NCI-H1092 treated with DMSO at 0.1 percent for 48 hours (cell line): ENCODE measurements at regions not wholly inside any gene's neighbourhood (a gene's known extent, or its start where the extent isn't known, plus 50 kb on each side); places are given as distances from the start of the nearest gene placed in this dataset.

Experiments
- DNase-seq: peaks from one replicate; lab custom pipeline; 2025; lab: John Stamatoyannopoulos, UW

DNA sequence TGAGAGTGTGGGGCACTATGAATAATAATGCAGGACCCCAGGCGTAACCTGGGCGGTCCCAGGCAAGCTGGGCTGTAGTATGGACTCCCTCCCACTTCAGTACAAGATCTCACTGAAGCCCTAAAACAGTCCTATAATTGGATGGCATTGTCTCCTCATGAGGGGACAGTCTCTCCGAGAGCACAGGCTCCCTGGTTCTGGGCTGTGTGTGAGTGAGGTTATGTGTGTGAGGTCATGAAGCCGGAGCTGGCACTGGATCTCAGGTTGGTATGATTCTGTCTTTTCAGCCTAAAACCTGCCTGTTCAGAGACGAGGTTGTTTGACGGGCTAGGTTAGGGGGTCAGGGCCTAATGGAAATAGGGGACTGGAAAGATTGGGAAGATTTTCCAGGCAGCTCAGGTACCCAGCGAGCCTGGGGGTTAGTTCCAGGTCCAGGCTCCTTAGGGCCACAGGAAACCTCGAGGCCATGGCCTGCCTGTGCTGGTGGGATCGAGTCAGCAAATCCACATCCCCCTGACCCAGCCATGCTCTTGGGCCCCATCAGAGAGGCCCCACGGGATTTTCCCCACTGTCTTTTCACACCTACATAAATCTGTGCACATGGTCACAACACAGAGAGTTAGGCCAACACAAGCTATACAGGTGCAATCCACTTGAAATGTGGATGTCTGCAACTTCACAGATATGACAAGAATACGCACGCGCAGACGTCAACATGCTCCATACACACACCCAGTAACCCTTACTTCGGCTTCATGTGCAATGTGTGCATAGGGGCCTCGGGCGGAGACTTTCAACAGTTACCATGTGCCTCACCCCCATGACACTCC lies 94.8 kb downstream of the INHBB start:
- DNase-seq, result no peak

DNA sequence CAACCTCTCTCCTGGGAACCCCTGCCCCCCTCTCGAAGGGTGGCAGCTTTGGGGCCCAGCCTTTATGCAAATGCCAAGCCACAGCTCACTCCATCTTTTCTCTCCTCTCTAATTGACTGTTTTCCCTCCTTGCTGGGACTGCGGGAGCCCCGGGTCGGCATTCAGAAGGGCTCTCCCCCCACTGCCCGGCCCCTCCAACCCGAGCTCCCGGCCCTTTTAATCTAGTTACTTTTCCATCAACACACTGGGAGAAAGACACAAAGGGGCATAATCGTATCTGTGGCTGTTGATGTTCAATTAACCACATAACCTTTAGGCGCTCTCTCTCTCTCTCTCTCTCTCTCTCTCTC lies 95.4 kb downstream of the INHBB start:
- no peak for DNase-seq

DNA sequence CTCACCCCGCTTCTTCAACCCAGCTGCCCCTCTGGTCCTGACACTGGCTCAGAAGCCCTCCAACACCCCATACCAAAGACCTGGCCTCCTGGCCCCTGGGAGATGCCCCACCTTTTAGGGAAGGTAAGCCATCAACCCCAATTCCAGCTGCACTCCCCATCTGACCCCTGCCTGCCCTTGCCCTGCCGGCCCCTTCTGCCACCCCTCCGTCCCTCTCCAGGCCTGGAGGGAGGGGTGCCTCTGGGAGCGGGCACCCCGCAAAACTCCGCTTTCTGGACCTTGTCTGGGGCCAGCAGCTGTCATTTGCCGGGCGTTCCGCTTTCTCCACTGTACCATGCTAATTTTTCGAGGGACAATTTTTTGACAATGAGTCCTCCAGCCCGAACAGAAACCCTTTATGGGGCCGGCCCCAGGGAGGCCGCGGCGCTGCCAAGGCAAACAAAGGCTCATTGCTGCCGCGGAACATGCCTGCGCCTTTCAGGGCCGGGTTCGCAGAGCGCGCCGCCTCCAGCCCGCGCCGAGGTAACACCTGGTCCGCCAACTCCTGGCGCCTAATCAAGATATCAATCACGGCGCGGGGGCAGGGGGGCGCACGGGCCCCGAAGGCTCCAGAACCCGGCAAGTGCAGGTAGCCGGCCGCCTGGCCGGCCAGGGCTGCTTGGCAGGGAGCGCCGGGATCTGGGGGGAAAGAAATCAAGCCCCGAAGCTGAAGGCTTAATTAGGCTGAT lies 96.0 kb downstream of the INHBB start:
- DNase-seq, result peak; percentile 77

DNA sequence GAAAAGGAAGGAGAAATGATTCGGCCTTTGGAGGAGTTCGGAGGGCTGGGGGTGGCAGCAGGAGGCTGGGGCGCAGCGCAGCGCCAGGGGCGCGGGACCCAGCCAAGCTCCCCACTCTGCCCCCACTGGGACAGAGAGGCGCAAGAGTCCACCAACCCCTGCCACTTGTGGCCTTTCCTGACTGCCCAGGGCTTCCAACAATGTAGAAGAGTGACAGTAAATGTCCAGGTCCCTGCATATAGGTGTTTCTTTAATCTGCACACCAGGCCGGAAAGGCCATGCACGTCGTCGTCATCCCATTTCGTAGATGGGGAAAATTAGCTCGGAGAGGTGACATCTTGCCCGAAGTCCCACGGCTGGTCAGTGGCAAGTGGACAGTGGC lies 96.6 kb downstream of the INHBB start:
- DNase-seq, result no peak

DNA sequence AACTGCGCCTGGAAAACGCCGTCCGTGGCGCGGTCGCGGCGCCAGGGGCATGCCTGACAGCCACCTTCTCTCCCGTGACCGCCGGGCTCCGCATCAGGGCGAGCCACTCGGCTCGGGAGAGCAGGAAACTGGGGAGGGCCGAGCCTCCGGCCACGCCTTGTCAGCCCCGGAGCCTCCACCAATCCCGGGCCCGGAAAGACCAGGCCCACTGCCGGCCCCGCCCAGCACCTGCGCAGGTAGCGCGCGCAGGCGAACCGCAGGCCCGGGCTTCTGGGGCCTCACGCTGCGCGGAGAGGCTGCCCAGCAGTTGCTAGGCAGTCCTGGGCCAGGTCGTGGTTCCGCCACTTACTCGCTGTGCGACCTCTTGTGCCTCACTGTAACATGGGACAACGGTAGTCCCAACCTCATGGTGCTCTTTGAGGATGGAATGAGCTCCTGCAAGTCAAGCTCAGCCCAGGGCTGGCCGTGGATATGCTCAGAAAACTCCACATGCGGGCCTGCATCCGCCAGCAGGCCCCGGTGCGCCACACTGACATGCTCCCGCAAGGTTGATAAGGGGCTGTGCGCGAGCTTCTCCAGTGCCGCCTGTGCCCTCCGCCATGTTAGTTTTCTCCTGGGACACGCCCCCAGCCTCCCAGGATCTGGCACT lies 97.1 kb downstream of the INHBB start:
- DNase-seq, result no peak

DNA sequence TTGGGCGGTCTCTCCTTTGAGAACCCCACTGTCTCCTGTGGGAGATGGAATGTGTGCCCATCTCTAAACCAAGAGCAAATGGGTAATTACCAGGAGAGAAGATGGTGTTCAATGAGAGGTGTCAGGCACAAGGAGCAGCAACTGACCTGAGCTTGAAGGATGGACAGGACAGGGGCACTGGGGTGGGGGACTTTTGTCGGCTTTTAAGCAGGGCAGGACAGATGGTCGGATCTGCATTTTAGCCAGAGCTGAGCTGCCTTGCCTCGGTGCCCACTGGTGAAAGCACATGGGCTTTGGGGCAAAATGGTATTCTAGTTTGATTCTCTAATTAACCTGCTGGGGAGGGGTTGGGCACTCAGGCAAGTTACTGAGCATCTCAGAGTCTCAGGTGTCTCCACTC lies 98.0 kb downstream of the INHBB start:
- DNase-seq, result no peak

DNA sequence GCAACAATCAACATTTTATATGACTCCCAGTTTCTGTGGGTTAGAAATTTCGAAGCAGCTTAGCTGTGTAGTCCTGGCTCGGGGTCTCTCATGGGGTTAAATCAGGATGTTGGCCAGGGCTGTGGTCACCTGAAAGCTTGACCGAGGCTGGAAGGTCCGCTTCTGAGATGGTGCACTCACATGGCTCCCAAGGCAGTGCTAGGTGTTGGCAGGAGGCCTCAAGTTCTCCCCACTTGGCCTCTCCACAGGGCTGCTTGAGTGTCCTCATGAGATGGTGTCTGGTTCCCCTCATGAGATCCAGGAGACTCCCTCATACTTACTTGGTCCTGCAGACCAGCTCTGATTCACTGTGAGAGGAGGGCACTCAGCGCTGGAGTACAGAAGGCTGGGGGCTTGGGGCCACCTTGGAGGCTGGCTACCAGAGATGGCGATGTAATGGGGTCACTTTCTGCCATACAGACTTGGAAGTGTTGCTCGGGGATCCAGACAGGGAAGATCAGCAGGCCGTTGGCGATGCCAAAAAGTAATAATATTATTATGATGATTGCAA lies 98.8 kb downstream of the INHBB start:
- DNase-seq, result no peak

DNA sequence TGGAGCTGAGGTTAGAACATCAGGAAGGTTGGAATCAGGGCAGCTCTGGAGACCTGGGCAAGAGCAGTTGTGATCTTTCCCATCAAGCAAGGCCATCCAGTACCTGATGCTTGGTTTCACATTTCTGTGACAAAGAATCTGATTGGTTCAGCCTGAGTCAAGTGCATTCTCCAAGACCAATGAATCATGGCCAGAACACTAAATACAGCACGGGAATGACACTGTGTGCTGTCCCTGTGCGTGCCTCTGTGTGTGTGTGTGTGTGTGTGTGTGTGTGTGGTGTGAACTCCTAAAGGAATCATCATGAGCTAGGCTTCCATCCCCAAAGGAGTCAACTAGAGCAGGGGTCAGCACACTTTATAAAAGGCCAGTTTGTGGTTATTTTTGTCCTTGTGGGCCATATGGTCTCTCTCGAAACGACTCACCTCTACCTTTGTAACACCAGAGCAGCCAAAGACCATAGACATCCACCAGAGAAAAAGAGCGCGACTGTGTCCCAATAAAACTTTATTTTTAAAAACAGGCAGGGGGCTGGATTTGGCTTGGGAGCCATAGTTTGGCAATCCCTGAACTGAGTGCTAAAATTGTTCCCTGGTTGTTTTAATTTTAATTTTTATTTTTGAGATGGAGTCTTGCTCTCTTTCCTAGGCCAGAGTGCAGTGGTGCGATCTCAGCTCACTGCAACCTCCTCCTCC lies 99.7 kb downstream of the INHBB start:
- no peak for DNase-seq

DNA sequence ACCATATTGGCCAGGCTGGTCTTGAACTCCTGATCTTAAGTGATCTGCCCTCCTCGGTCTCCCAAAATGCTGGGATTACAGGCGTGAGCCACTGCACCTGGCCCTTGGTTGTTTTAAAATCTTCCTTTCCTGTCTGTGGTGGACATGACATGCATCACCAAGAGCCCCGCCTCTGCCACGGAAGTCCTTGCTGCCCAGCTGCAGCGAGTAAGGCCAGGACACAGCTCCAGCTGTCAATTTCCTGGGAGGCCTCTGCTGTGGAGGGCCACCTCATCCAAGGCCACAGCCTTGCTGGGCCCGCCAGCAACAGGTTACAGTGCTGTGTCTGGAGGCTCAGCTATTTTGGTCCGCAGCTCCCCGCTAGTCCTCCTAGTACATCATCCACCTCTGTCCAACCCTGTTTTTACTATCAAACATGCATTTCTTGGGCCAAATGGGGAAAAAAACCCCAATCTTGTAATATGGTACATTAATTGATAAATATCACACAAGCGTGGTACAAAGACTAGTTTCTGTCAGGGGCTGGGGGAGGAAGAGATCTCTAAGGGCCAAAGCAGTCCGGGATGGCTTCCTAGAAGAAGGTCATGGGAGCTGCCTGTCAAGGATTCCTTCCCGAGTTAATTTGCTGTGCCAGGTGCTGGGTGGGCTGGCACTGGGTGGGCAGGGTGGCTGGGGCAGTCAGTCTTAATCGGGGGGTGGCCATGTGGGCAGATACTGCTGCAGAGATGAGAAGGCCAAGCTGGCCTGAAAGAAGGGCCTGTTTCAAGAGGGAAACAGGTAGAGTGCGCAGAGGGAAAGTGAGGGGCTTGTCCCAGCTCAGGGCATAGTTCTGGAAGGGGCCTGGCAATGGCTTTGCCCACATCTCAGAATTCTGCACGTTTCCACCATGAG lies 100.5 kb downstream of the INHBB start:
- DNase-seq, result no peak

DNA sequence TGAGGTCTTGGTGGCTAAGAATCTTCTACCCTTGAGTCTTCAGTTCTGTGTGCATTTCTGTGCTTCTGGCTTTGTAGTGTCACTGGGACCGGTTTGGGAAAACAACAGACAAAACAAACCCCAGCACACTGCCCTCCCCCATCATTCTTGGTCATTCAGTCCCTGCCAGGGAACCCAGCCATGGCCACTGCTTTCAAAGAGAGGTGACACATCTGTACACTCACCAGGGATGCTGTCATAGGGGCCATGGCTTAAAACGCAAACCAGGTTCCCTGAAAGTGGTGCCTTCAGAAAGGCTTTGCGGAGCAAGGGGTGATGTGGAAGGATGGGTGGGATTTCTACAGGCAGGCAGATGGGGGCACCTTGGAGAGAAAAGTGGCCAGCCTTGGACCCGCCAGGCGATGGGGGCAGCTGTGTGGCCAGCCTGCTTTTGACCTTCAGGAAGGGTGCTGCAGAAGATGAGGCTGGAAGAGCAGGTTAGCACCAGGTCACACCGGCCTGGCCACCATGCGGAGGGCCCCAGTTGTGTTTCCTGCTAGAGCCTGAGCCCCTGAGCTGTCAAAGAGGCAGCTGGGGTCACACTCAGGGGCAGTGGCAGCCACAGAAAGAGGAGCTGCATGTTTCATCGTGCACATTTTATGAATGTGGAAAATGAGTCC lies 101.3 kb downstream of the INHBB start:
- DNase-seq, result no peak

DNA sequence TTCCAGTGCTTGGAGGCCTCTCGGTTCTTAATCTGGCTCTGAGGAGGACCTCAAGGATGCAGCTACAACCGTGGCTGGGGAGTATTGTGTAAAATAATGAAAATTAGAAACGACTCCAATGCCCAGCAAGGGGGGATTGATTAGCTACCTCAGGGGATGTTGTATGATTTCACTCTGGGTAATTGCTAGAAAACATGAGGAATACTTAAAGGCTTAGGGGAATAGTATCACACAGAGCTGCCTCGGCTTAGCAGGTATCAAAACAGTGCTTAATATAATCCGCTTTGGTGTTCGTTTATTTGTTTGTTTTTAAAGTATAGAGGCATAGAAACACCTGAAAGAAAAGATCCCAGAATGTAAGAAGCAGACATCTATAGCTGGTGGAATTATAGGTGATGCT lies 102.5 kb downstream of the INHBB start:
- no peak for DNase-seq

DNA sequence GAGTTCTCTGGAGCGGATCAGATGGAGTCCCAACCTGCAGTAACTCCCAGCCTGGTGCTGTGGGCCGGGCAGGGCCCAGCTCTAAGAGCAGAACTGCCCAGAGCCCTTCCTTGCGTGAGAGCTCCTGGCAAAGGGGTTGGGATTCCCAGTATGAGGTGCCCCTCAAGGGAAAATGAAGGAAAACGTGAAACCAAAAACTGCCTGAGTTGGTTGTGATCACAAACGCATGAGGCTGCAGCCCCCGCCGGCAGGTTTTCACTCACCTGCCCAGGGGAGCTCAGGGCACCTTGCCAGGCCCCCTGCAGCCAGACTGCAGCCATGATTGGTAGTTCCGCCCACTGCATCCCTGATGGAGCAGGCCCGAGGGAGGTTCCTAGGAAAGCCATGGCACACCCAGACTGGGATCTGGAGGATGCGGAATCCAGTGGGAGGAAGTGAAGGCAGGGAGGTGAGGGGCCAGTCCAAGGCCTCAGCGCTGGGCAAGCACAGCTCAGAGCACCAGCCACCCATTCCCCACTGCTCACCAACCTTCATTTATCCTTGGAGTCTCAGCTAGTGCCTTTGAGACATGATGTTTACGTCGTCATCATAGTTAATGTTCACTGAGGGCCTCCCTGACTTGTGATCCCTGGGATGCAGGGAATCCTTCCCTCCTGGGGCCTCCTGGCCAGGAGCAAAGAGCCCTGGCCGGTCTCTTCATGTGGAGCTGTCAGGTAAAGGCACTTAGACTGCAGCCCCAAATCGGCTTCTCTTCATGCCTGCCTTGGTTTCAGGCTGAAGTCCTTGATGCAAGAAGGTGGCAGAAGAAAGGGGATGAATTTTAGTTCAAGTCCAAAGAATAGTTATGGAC lies 103.2 kb downstream of the INHBB start:
- DNase-seq, result no peak

DNA sequence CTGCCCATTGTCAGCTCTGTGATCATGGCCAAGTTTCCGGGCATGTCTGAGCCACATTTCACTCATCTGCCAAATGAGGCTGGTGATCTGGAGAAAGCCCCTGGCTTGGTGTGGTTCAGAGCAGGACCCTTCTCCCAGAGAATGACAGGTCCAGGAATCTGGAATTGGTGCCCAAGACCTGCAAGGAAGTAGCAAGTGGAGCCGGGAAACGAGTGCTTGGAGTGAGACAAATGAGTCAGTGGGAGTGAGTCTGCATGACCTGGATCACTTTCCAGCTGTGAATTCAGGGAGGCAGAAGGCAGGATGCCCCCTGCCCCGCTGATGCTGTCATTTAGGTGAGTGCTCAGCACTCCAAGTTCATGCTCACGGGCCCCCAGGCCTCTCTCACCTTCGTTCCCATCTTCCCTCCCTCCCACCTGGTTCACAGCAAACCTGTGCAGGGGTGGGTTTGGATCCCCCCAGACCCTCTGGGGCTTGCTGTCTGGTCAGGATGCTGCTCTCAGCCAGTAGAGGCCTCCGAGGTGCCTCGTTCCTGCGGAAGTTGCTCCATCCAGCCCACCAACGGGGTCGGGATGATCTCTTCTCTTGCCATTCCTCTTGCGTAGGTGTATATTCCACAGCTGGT lies 104.4 kb downstream of the INHBB start:
- DNase-seq, result no peak

DNA sequence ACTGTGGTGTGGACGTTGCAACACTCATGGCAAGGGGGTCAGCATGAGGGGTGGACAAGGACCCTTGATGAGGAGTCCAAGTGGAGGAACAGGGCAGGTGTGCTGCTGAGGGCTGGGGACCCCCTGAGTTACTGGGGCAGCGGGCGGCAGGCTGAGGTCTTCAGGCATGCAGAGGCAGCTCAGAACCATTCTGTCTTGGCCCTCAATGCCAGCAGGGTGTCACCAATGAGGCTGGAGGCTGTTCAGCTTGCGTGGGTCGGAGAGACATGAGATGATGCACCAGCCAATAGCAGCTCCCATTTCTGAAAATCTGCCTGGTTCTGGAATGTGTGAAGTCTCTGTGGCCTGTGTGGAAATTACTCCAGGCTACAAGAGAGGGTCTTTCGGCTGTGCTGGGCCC lies 105.4 kb downstream of the INHBB start:
- no peak for DNase-seq

DNA sequence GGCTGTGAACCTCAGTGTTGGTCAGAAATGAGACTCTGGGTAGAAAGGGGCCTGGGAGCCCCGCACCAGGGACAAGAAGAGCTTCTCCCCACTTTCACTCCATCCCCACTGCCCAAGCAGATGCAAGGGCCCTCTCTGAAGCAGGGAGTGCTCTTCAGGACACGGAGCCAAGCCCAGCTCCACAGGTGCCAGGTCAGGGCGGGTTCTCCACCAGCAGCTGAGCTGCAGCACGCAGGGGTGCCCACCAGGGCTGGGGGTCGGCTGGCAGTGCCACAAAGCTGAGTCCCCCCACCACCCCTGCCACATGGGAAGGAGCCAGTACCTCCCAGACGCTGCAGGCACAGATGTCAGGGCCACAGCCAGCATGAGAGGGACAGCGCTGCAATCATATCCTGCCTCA lies 106.2 kb downstream of the INHBB start:
- DNase-seq, result no peak

DNA sequence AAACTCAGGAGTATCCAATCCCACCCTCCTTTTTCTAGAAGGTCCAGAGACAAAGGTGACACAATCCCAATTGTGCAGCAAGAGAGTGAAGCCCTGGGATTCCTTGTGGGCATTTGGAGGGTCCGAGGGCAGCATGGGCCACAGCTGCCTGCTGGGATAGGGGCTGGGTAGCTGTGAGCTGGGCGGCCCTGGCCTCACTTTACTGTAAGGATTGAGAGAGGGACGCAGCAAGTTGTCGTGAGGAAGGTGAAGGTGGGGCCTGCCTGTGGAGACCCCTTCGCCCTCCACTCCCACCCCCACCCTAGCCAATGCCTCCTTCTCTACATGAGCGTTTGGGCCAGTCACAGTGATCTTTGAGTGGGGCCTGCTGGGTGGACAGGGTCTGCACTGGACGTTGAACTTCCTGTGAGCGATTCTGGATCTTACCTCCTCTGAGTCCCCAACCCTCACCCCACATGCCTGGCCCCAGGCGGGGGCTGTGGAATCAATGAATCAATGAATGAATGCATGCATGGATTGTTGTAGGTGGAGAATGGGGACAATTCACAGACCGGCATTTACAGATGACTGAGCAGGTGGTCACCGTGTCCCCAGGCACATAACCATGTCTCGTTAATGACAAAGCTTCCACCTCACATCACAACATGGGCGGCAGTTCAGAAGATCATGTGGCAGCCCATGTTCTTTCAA lies 107.2 kb downstream of the INHBB start:
- DNase-seq, result no peak

DNA sequence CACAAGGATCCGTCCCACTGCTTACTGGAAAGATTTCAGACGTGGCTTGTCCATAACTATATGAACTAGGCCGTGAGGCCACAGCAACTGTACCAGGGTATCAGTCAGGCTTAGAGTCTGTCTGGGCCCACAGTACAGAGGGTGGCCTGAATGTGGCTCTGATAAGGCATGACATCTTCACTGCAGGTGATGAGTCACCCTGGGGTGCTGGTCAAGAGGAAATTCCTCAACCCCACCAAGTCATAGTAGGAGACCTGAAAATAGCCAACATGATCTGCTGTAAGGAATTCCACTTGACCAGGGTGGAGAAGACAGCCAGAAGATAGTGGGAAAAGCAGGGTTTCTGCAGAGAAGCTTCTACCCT lies 107.7 kb downstream of the INHBB start:
- no peak for DNase-seq

DNA sequence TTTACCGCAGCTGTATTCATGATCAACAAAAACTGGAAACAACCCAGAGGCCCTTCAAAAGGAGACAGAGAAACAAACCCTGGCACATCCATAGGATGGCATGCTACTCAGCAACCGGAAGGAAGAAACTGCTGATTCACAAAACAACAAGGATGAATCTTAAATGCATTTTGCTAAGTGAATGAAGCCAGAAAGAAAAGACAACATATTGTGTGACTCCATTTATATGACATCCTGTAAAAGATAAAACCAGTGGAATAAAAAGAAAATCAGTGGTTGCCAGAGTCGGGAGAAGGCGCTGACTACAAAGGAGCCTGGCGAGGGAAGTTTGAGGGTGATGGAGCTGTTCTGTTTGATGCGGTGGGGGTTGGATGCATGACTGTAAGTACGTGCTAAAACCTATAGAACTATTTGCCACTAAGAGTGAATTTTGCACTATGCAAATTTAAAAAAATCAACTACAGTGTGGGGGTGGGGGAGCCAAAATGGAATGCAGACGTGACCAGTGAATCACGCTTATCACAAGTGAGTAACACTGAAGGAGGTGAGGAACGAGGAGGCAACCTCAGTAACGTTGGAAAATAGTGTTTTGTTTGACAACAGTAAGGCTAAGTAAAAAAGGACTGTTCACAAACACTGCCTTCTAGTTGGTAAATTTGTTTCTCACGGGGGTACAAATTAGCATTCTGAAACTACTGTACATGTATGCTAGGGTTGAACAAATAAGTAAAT lies 108.9 kb downstream of the INHBB start:
- no peak for DNase-seq
